ENCODE measurements at regions not wholly inside any gene's neighbourhood (a gene's known extent, or its start where the extent isn't known, plus 50 kb on each side); places are given as distances from the start of the nearest gene placed in this dataset.

GRCh38 chr3:117788061-117788460 lies 1078.5 kb downstream of the TUSC7 start:
- TF ChIP-seq EZH2 (optimal IDR thresholded peaks at IDR 0.05; ENCODE audit: low read depth, low read length) = no peak
- TF ChIP-seq, protein P1, sequence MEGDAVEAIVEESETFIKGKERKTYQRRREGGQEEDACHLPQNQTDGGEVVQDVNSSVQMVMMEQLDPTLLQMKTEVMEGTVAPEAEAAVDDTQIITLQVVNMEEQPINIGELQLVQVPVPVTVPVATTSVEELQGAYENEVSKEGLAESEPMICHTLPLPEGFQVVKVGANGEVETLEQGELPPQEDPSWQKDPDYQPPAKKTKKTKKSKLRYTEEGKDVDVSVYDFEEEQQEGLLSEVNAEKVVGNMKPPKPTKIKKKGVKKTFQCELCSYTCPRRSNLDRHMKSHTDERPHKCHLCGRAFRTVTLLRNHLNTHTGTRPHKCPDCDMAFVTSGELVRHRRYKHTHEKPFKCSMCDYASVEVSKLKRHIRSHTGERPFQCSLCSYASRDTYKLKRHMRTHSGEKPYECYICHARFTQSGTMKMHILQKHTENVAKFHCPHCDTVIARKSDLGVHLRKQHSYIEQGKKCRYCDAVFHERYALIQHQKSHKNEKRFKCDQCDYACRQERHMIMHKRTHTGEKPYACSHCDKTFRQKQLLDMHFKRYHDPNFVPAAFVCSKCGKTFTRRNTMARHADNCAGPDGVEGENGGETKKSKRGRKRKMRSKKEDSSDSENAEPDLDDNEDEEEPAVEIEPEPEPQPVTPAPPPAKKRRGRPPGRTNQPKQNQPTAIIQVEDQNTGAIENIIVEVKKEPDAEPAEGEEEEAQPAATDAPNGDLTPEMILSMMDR (IDR thresholded peaks at IDR 0.05; ENCODE audit: low read length) = no peak

Measured in MM.1S (cell line).